HepG2 (cell line): ENCODE measurements at regions not wholly inside any gene's neighbourhood (a gene's known extent, or its start where the extent isn't known, plus 50 kb on each side); places are given as distances from the start of the nearest gene placed in this dataset.

Experiments used
- ATAC-seq: fragments of 200-7000 bp; cut with Tn5 transposase; 3 replicates; pipeline ENCODE4 v1.9.1; 2020; ENCODE audit warnings: mild to moderate bottlenecking, moderate library complexity
- BruUV-seq: library from RNA; stranded (reverse); fragments of 400-500 nt; replicated peaks from 2 replicates; lab custom pipeline; 2021; lab: Mats Ljungman, UMichigan
- CTCF ChIA-PET: fragments of 300-600 bp; formaldehyde crosslinking; extraction: SDS; loops from one replicate; lab custom pipeline; 2021; ENCODE audit warnings: low total read pairs, inconsistent platforms, low intra/inter-chr PET ratio; lab: Yijun Ruan, JAX
- POLR2A ChIA-PET: fragments of 350-600 bp; sonication (Branson Sonifier 250); formaldehyde crosslinking; loops from one replicate; lab custom pipeline; 2020; ENCODE audit warnings: antibody characterized with exemption, inconsistent platforms; lab: Yijun Ruan, JAX
- DNase-seq: peaks from one replicate; pipeline ENCODE4 v3.0.0-alpha.2; 2015; ENCODE audit warnings: low spot score
- FAIRE-seq: peaks from 3 replicates; lab custom pipeline; 2011; peaks lifted over from hg19 to GRCh38; lab: Jason Lieb, UNC
- H2AFZ ChIP-seq: one replicate; pipeline ENCODE4 v1.6.1; 2011; ENCODE audit warnings: low read length, inconsistent platforms
- H3K27ac ChIP-seq: fragments of 300-600 bp; 3 replicates; pipeline ENCODE4 v1.8.0; 2011; ENCODE audit warnings: mixed run types, mild to moderate bottlenecking, mixed read lengths, low read length, inconsistent platforms; ENCODE audit not compliant: insufficient read depth; ENCODE audit errors: extremely low read length
- H3K27me3 ChIP-seq, 2 experiments: fragments of 200-600 bp in 1 of 2; 2 replicates in 1 of 2; 3 replicates in 1 of 2; pipeline versions ENCODE4 v1.6.0 to v1.8.0; 2011; ENCODE audit warnings: low read length in 2 of 2, mild to moderate bottlenecking in 2 of 2, moderate library complexity in 2 of 2, inconsistent platforms in 1 of 2; ENCODE audit not compliant: insufficient read depth in 2 of 2, control insufficient read depth in 1 of 2
- H3K36me3 ChIP-seq, 2 experiments: fragments of 200-600 bp in 1 of 2; replicated peaks in 1 of 2; 2 replicates in 1 of 2; 3 replicates in 1 of 2; pipeline versions ENCODE4 v1.5.1 to v1.8.0; 2011; ENCODE audit warnings: low read length in 2 of 2, inconsistent platforms in 1 of 2; ENCODE audit not compliant: insufficient read depth in 2 of 2, control insufficient read depth in 1 of 2
- H3K4me1 ChIP-seq: 2 replicates; pipeline ENCODE4 v1.5.1; 2012; ENCODE audit warnings: low read length, inconsistent platforms; ENCODE audit not compliant: insufficient read depth
- H3K4me2 ChIP-seq: 2 replicates; pipeline ENCODE4 v1.6.0; 2011; ENCODE audit warnings: low read depth, low read length, inconsistent platforms
- H3K4me3 ChIP-seq, 3 experiments: fragments of 200-600 bp in 1 of 3; sonication (generic), shearing (Covaris generic) in 1 of 3; replicated peaks in 1 of 3; 2 replicates each; pipeline ENCODE4 v1.5.1; 2011 to 2016; ENCODE audit warnings: low read length in 3 of 3, inconsistent platforms in 2 of 3, low read depth in 2 of 3, mild to moderate bottlenecking in 2 of 3, control low read depth in 1 of 3, mixed read lengths in 1 of 3; ENCODE audit not compliant: insufficient read depth in 1 of 3
- H3K79me2 ChIP-seq: one replicate; pipeline ENCODE4 v1.6.1; 2011; ENCODE audit warnings: low read length, inconsistent platforms; ENCODE audit not compliant: insufficient read depth
- H3K9ac ChIP-seq: 2 replicates; pipeline ENCODE4 v1.6.0; 2011; ENCODE audit warnings: mild to moderate bottlenecking, low read depth, low read length, inconsistent platforms; ENCODE audit not compliant: insufficient read depth
- H3K9me3 ChIP-seq: 2 replicates; pipeline ENCODE4 v1.5.1; 2012; ENCODE audit warnings: mild to moderate bottlenecking, low read length
- H4K20me1 ChIP-seq: 2 replicates; pipeline ENCODE4 v1.6.0; 2011; ENCODE audit warnings: inconsistent platforms, mild to moderate bottlenecking, low read length, moderate library complexity; ENCODE audit not compliant: insufficient read depth
- AGO2 ChIP-seq: fragments of 200-400 bp; formaldehyde crosslinking; optimal IDR thresholded peaks from 2 replicates; pipeline ENCODE3; 2017; ENCODE audit warnings: mild to moderate bottlenecking, low read depth, low read length, moderate library complexity
- AKAP8 ChIP-seq: sonication (generic); formaldehyde crosslinking; IDR thresholded peaks from 2 replicates; pipeline ENCODE4 v1.5.1; 2020; ENCODE audit warnings: mild to moderate bottlenecking, missing genetic modification reagents
- ARNT2 ChIP-seq: sonication (generic); formaldehyde crosslinking; IDR thresholded peaks from 2 replicates; pipeline ENCODE4 v1.8.0; 2022; ENCODE audit warnings: mild to moderate bottlenecking, low read depth, missing genetic modification reagents, moderate library complexity
- E2F2 ChIP-seq: sonication (generic); formaldehyde crosslinking; IDR thresholded peaks from 2 replicates; pipeline ENCODE4 v1.4.0; 2020; ENCODE audit warnings: missing genetic modification reagents, borderline replicate concordance
- GLI4 ChIP-seq: sonication (generic); formaldehyde crosslinking; IDR thresholded peaks from 2 replicates; pipeline ENCODE4 v1.5.1; 2020; ENCODE audit warnings: missing genetic modification reagents, mild to moderate bottlenecking, moderate library complexity, borderline replicate concordance
- KLF6 ChIP-seq: IDR thresholded peaks from 2 replicates; pipeline ENCODE4 v1.8.0; 2016; ENCODE audit warnings: missing biosample characterization, missing genetic modification reagents
- LRRFIP1 ChIP-seq: sonication (generic); formaldehyde crosslinking; conservative IDR thresholded peaks from 2 replicates; pipeline ENCODE4 v1.4.0; 2020; ENCODE audit warnings: missing genetic modification reagents
- MAFF ChIP-seq: IDR thresholded peaks from 2 replicates; pipeline ENCODE4 v1.6.1; 2011; ENCODE audit warnings: low read depth, low read length, improper control_type of control experiment
- SRY ChIP-seq: sonication (generic); formaldehyde crosslinking; IDR thresholded peaks from 2 replicates; pipeline ENCODE4 v1.8.0; 2022; ENCODE audit warnings: mild to moderate bottlenecking, missing genetic modification reagents
- SYNCRIP ChIP-seq: fragments of 200-400 bp; formaldehyde crosslinking; IDR thresholded peaks from 2 replicates; pipeline ENCODE4 v1.6.1; 2018; ENCODE audit warnings: mild to moderate bottlenecking, low read depth, low read length; ENCODE audit not compliant: insufficient read depth
- TFDP1 ChIP-seq: IDR thresholded peaks from 2 replicates; pipeline ENCODE4 v1.6.1; 2016; ENCODE audit warnings: missing compliant biosample characterization, missing genetic modification reagents, borderline replicate concordance
- TFDP2 ChIP-seq: sonication (generic); formaldehyde crosslinking; IDR thresholded peaks from 2 replicates; pipeline ENCODE4 v1.4.0; 2020; ENCODE audit warnings: missing genetic modification reagents
- ZNF543 ChIP-seq: sonication (generic); formaldehyde crosslinking; IDR thresholded peaks from 2 replicates; pipeline ENCODE4 v1.4.0; 2020; ENCODE audit warnings: mild to moderate bottlenecking, missing genetic modification reagents
- ZNF766 ChIP-seq: sonication (generic); formaldehyde crosslinking; IDR thresholded peaks from 2 replicates; pipeline ENCODE4 v1.5.0; 2020; ENCODE audit warnings: missing genetic modification reagents, borderline replicate concordance
- ZNF781 ChIP-seq: sonication (generic); formaldehyde crosslinking; IDR thresholded peaks from 2 replicates; pipeline ENCODE4 v1.5.1; 2020; ENCODE audit warnings: borderline replicate concordance, mild to moderate bottlenecking, missing genetic modification reagents; ENCODE audit errors: not compliant biosample characterization
- WGBS: methylation state at CpG from one replicate; pipeline ENCODE4 v1.1.6; 2017; ENCODE audit warnings: low lambda C conversion rate; 5-methylcytosine and 5-hydroxymethylcytosine counted together
- in situ Hi-C: cut with HindIII; loops from 2 replicates; pipeline ENCODE4 v1.10.0; 2017; ENCODE audit warnings: low pct_unique_long_range_greater_than_20kb; ENCODE audit not compliant: extremely low pct_ligation_motif_present
- intact Hi-C: fragments of 100-400 bp; cut with micrococcal nuclease; formaldehyde crosslinking; loops from one replicate; pipeline ENCODE4 v1.10.0; 2022; ENCODE audit not compliant: unreplicated experiment
- TF ChIP-seq, protein P1 (sequence below): sonication (generic); formaldehyde crosslinking; IDR thresholded peaks from 2 replicates; pipeline ENCODE4 v1.5.0; 2020; ENCODE audit warnings: missing genetic modification reagents

- TF ChIP-seq SRY (CRISPR knock-in tag) (no peak), KLF6 (CRISPR knock-in tag) (no peak), GLI4 (no peak), AGO2 (no peak), ZNF543 (no peak), ARNT2 (no peak), TFDP1 (CRISPR knock-in tag) (no peak), ZNF766 (CRISPR knock-in tag) (no peak)
Measured at GRCh38 chr4:152207378-152207720, 328.5 kb downstream of the FBXW7 start (continued).

GRCh38 chr4:152206646-152207377 lies 329.1 kb downstream of the FBXW7 start:
- no peak for ATAC-seq
- H3K36me3 ChIP-seq = no peaks in the 10 kb centered on the region
- H3K9ac ChIP-seq = no peak overlapping the region
- CTCF ChIA-PET = no interaction called here
- H3K4me2 ChIP-seq = no peak overlapping the region
- H3K27ac ChIP-seq = no peak overlapping the region
- BruUV-seq = no TSS peak
- FAIRE-seq = no peak
- intact Hi-C loops (no loop called here), in situ Hi-C loops (no loop called here)
- H3K9me3 ChIP-seq = no peaks in the 10 kb centered on the region
- H3K4me3 ChIP-seq = no peak overlapping the region
- no peak for DNase-seq
- no peaks in the 10 kb centered on the region for H3K4me1 ChIP-seq
- no peaks in the 10 kb centered on the region for H3K79me2 ChIP-seq
- H2AFZ ChIP-seq = no peak overlapping the region
- H4K20me1 ChIP-seq = no peaks in the 10 kb centered on the region
- POLR2A ChIA-PET = no interaction called here
- 51% methylated on average over 8 of the region's 8 CpGs for WGBS
- peaks cover 1 to 9% of the 10 kb centered on the region in 2 experiments; a peak in 3 of 5 replicates for H3K27me3 ChIP-seq
- TF ChIP-seq SYNCRIP = no peak
- TF ChIP-seq E2F2 (CRISPR knock-in tag) = no peak
- TF ChIP-seq, protein P1, sequence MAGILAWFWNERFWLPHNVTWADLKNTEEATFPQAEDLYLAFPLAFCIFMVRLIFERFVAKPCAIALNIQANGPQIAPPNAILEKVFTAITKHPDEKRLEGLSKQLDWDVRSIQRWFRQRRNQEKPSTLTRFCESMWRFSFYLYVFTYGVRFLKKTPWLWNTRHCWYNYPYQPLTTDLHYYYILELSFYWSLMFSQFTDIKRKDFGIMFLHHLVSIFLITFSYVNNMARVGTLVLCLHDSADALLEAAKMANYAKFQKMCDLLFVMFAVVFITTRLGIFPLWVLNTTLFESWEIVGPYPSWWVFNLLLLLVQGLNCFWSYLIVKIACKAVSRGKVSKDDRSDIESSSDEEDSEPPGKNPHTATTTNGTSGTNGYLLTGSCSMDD (CRISPR knock-in tag) = no peak
- TF ChIP-seq AKAP8 (CRISPR knock-in tag) = no peak
- no peak for TF ChIP-seq LRRFIP1 (CRISPR knock-in tag)
- TF ChIP-seq ZNF781 (CRISPR knock-in tag) = no peak
- TF ChIP-seq TFDP2 (CRISPR knock-in tag) = no peak
- no peak for TF ChIP-seq MAFF
